T1000 (cell line): ENCODE measurements at regions not wholly inside any gene's neighbourhood (a gene's known extent, or its start where the extent isn't known, plus 50 kb on each side); places are given as distances from the start of the nearest gene placed in this dataset.
"Not testable (repeated sequence)": the region's sequence is repeated elsewhere in the genome, so short reads cannot be mapped to it uniquely, and the experiment has no call there.

Experiments used
- DNase-seq: peaks from one replicate; lab custom pipeline; 2025; ENCODE audit warnings: mixed read lengths; lab: John Stamatoyannopoulos, UW

DNA sequence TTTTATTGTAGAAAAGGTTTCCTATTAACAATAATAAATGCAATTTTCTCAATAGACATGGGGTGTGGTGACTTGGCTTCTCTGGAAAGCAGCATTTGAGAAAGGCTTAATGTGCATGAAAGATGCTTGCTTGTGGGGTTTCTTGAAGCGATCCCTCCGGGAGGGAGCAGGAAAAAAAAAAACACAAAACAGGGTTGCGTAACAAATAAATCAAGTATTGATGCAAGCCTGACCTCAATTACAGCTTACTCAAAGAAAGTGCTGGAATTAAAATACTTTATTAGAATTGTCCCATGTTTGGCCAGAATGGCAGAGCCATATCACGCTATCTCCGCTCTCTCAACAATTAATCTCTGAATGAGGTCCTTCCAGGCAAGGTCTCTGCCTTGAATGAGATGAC lies 1612.5 kb downstream of the REEP3 start:
- no peak for DNase-seq

DNA sequence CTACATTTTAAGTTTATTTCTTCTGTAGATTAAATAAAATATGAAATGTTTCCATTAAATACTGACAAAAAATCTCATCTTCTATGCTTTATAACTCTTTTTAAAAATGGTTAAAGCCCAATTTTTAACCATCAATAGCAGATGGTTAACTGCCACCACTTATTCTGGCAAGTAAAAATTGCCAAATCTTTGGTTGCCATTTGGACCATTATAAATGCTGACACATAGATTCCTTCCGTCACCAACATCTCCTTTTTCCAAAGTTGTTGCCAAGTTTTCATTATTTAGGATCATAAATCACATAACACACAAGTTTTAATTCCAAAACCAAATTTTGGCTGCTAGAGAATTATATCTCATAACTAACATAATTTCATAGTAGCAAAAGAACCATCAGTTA lies 1614.3 kb downstream of the REEP3 start:
- no peak for DNase-seq

DNA sequence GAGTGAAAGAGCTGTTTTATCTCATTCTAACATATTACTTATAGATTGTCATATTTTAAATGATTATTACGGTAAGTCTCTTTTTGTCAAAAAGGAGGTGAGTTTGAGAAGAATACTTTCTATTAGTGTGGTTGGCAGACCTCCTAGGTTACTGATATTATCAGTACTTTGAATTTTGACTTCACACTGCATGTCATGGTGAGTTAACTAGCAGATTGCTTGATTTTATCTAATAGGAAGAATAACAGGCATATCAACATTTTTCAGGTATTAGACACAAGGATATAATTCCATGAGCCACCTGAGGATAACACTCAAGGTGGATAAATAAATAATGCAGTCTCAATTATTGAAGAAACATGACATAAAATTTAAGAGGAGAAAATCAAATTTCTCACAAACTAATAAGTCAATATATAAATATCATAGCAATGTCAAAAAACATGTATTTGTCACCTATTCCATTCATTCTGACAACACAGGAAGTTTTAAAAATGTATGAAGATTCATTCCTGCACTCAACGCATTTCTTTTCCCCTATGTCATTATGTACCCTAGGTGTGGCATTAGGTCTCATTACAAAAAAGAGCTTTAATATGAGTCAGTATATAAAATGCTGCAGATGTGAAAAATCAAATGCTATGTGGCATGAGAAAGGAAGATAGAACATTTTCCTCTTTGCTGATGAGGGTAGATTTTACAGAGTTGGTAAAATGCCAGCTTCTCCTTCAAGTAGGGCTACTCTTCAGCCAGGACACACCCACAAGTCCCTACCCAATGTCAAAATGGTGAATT lies 1621.6 kb downstream of the REEP3 start:
- no peak for DNase-seq

DNA sequence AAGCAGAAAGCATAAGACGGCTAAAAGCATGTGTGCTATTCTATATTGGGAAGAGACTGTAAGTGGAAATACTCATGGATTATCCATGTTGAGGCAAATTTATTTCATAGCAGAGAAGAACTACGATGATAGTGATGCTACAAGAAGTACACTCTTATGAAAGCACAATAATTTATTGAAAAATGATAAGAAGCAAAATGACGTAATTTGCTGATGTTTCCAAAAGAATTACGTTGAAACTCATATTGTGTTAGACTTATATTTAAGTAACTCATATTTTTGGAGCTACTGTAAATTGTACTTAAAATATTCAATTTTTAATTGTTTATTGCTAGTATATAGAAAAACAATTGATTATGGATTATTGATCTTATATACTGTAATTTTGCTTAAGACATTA lies 1622.5 kb downstream of the REEP3 start:
- DNase-seq: no peak

DNA sequence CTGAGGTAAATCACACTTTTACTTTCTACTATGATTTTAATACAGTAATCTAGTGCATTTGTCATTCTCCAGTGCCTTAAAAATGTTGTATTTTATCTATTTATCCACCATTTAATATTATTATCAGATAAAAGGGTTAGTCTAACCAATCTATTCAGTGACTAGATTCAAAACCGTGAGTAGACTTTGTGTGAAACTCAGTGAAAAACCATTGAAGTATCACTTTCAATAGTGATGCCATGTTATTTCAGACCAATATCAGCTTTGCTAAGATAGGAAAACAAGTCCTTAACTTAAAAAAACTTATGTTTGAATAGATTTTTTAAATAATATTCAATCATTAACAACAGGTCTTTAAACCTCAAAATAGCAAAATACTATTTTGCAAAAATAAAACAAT lies 1628.7 kb downstream of the REEP3 start:
- no peak for DNase-seq

DNA sequence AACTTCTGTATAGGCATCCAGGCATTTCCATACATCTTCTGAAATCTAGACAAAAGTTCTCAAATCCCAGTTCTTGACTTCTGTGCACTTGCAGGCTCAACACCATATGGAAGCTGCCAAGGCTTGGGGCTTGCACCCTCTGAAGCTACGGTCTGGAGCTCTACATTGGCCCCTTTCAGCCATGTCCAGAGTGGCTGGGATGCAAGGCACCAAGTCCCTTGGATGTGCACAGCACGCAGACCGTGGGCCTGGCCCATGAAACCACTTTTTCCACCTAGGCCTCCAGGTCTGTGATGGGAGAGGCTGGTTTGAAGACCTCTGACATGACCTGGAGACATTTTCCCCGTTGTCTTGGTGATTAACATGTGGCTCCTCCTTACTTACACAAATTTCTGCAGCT lies 1645.1 kb downstream of the REEP3 start:
- no peak for DNase-seq

DNA sequence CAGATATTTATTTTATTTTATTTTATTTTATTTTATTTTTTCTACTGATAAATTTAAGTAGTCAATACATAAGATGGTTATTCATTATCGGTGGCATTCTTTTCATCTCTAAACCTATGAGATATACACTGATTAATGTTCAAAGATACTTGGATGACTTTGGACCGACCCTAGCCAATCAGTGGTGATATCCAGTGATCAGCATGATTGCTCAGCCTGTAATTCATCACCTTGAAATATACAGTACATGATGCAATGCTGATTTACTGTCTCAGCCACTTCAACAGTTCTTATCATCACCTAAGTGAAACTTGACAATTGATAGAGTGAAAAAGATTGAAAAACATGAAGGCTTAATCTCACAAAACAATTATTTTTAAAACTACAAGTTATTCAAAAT lies 1651.0 kb downstream of the REEP3 start:
- no peak for DNase-seq

DNA sequence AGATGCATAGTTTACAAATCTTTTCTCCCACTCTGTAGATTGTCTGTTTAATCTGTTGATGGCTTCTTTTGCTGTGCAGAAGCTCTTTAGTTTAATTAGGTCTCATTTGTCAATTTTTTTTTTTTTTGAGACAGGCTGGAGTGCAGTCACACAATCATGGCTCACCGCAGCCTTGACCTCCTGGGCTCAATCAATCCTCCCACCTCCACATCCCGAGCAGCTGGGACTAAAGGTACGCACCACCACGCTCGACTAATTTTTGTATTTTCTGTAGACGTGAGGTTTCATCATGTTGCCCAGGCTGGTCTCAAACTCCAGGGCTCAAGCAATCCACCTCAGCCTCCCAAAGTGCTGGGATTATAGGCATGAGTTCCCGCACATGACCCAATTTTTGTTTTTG lies 1655.8 kb downstream of the REEP3 start:
- no peak for DNase-seq

DNA sequence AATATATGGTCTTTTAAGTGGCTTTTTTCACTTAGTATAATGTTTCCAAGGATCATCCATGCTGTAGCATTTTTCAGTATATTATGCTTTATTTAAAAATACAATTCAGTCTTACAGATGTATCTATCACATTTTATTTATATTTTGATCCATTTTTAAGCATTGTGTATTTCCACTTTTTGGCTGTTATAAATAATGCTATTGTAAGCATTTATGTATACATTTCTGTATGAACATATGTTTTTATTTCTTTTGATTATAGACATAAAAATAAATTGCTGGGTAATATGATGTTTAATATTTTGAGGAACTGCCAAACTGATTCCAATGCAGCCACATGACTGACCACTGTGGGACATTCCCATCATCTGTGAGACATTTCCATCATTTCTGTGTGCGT lies 1662.0 kb downstream of the REEP3 start:
- DNase-seq: no peak

DNA sequence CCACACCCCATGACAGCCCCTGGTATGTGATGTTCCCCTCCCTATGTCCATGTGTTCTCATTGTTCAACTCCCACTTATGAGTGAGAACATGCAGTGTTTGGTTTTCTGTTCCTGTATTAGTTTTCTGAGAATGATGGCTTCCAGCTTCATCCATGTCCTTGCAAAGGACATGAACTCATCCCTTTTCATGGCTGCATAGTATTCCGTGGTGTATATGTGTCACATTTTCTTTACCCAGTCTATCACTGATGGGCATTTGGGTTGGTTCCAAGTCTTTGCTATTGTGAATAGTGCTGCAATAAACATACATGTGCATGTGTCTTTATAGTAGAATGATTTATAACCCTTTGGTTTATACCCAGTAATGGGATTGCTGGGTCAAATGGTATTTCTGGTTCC lies 1665.5 kb downstream of the REEP3 start:
- DNase-seq: not testable (repeated sequence)

DNA sequence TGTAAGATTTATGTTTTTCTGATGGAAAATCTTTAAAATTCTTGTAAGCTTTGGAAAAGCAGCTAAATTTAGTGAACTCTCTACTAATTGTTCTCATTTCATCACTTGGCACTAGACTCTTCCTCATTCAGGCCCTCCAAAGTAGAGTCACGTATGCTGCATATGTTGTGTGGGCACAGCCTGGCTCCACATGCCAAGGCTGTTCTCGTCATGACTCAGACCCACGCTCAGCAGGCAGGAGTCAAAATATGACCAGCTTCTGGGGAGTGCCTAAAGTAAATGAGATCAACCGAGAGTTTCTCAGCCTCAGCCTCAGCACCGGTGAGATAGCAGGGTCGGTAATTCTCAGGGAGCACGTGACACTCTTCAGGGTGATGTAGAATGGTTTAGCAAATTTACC lies 1672.9 kb downstream of the REEP3 start:
- DNase-seq: peak; percentile 59

DNA sequence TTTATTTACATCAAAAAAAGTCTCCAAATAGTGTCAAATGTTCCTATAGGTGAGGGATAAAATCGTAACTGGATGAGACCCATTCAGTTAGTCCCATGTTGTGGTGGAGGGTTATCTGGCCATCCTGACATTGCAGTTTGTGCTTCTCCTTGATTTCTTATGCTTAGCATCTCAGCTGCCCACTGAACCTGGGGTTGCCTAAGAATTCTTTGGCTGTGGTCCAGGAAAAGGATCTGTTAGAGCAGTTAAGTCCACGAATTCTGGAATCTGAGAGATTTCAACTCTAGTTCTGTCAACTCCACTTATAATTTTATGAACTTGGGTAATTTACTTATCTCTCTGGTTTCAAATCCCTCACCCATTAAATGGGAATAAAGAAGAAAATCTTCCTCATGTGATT lies 1673.4 kb downstream of the REEP3 start:
- no peak for DNase-seq

DNA sequence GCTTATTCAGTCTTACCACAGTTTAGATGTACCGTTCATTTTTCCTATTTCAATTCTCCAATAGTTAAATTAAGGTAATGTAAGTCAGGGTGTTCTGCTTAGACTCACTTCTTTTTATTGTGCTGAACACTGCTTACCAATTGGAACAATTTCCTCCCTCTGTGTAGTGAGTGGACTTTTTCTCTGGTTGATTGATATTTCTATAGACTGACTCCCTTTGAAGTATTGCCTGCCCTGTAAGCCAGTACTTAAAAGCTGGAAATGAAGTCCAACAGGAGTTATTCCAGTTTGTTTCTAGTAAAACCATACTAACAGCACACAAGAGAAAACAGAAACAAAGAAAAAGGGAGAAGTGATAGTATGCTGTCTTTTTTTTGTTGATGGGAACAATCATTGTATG lies 1674.9 kb downstream of the REEP3 start:
- DNase-seq: no peak

DNA sequence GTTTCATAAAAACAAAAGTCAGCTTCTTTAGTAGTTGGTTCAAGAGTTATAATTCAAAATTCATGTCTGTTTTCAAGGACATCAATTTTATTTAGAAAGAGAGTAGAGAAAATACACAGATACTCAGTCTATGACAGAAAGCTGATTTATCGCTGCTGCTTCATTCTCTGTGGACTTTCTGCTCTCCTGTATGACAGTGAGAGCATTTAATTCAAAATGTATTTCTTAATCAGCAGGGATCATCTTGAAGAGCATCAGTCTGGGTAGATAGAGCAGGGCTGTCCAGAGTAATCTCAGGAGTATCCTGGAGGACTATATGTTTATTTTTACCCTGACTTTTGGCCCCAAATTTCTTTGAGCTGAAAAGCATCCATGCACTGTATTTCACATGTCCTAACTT lies 1676.7 kb downstream of the REEP3 start:
- no peak for DNase-seq

DNA sequence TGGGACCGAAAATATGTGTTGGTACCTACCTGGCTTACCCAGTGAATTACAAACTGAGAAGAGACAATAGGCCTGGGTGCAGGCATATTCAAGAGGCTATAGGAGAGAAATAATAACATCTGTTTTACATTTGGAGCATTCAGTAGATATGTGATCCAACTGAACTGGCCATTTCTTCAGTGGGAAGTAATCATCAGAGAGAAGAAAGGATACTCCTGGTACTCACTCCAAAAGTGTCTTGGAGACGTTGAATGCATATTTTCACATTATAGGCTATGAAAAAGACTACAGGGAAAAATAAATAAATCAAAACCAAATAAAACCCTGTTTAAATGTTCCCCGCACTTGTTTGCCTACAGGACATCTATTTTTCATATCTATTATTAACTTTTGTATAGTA lies 1680.3 kb downstream of the REEP3 start:
- DNase-seq: no peak

DNA sequence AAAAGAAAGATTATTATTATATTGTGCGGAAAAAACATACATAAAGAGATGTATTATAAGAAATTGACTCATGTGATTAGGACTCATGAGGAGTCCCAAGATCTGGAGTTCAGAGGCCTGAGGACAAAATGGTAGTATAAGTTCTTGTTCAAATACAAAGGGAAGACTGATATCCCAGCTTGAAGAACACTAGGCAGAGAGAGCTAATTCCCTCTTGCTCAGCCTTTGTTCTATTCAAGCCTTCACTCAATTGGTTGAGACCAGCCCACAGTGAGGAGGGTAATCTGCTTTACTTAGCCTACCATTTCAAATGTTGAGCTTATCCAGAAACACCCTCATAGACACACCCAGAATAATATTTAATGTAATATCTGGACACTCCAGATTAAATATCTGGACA lies 1683.8 kb downstream of the REEP3 start:
- no peak for DNase-seq

DNA sequence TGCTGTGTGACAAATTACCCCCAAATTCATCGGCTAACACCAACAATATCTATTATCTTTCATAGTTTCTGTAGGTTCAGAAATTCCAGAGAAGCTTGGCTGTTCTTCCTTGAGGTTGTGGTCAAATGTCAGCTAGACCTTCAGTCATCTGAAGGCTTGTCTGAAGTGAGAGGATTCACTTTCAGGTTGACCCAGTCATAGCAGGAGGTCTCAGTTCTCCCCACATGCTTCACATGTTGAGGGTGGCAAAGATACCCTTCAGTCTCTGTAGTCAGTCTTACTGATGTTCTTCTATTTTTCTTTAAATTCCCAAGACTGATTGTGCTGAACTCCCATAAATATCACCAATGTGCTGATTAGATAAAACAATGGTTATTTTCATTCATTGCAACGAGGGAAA lies 1692.0 kb downstream of the REEP3 start:
- no peak for DNase-seq

DNA sequence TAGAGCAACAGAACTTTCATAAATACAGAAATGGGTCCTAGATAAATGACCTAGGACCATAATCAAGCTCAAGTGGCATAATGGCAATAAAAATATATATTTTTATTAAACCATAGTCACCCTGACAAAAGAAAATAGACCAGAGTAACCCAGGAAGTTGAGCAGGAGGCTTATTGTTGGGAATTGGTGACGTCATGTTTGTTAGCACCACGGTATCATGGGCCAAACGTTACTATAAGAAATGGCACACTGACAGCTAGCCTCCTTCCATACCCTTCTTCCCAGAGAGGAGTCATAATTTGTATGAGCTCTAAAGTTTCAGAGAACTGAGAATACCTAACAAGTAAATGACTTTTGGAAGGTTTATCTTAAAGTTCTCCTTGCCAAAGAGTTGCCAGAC lies 1698.2 kb downstream of the REEP3 start:
- DNase-seq: no peak

DNA sequence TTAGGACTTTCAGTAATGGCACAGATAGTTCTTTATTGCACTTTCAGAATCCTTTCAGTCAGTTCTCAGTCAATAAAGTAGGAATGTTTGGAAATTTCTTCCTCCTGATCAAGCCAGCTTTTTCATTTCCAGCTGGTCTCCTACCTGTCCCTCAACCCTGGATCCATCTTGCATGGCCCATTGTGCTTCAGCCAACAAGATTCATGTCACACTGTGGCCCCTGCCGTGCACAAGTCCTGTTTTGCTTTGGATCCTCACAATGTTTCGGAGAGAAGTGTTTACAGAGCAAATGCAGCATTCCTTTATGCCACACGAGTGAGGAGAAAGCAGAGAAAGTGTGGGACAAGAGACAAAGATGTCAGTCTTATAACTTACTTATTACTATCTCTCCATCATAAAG lies 1694.7 kb upstream of the LRRTM3 start:
- DNase-seq: no peak

DNA sequence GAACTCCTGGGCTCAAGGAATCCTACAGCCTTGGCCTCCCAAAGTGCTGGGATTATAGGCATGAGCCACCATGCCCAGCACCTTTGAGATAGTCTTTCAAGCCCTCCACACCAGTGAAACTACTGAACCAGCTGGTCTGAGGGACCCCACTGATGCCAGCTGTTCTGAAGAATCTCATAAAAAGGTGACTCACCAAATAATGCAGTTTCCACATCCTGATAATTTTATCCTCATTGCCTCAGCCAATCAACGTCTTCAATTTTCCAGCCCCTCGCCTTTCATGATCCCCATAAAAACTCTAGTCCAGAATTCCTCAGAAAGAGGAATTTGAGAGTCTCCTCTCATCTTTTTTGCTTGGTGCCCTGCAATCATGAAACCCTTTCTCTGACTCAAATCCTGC lies 1691.6 kb upstream of the LRRTM3 start:
- DNase-seq: peak; percentile 67

DNA sequence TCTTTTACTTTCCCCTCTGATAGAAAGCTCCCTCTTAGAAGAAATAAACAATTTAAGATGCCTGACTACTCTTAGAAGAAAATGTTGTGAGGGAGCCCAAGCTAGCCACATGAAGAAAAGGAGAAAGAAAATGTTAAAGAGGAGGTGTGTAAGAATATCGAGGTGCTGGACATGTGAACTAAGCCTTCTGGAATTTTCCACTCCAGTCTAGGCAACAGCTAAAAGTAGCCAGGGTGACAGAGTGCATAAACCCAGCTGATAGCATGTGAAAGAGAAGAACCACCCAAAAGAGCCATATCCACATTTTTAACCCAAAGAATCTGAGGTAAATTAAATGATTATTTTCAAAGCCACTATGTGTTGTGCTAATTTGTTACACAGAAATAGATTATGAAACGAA lies 1690.6 kb upstream of the LRRTM3 start:
- DNase-seq: no peak

DNA sequence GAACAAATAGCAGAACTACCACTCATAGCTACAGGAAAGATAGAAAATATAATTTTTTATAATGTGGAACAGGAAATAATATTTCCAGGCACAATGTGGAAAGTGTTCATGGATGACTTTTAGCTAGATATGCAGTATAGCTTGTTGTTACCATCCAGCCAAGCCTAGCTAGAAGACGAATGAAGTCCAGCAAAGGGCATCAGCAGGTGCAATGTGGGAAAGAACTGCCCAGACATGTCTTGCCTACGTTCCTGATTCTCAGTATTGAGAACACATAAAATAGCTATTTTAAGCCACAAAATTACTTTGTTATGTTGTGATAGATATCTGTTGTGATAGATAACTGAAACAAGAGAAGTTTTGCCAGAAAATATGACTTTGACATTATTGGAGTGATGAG lies 1690.0 kb upstream of the LRRTM3 start:
- no peak for DNase-seq

DNA sequence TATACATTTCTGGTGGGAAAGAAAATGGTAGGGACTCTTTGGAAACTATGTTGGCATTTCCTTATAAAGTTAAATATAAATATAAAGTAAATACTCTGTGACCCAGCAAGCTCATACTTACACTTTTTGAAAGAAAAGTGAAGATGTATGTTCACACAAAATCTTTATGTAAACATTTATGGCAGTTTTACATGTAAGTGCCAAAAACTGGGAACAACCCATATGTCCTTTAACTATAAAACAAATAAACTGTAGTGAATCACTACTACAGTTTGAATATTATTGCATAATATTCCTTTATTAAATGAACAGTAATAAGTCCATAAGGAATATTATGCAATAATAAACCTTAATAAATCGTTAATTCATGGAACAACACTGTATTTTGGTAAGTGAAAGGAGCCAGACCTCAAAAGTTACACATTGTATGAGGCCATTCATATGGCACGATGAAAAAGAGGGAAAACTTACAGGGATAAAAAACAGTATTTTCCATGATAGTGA lies 1660.3 kb upstream of the LRRTM3 start:
- DNase-seq: no peak

DNA sequence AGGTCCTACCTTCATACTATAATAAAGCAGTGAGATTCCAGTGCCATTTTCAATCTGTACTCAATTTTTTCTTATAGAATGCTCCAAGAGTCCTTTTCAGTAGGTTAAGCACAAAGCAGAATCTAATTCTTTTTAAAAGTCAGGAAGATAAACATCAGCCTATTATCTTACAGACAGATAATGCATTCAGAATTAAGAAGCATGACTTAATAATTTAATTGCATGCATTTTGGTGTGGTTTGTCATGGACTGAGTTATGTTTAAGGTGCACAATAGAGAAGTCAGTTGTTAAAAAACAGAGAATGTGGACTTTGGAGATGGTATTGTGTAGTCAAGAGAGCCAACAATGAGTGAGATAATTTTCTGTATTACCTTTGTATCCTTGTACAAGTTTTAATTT lies 1656.3 kb upstream of the LRRTM3 start:
- not testable (repeated sequence) for DNase-seq
